H1 (cell line): ENCODE measurements at regions not wholly inside any gene's neighbourhood (a gene's known extent, or its start where the extent isn't known, plus 50 kb on each side); places are given as distances from the start of the nearest gene placed in this dataset.

ENCODE experiments used
- BCL11A ChIP-seq, 2 experiments: IDR thresholded peaks; one replicate each; pipeline ENCODE4 v1.6.1; 2011; ENCODE audit warnings: low read depth in 2 of 2, low read length in 2 of 2, mild to moderate bottlenecking in 2 of 2
- CHD7 ChIP-seq: fragments of 300-600 bp; sonication (generic); IDR thresholded peaks from 2 replicates; pipeline ENCODE4 v1.7.1; 2012; ENCODE audit warnings: low read length, moderate library complexity, mild to moderate bottlenecking, inconsistent platforms; ENCODE audit not compliant: insufficient replicate concordance
- CTBP2 ChIP-seq: IDR thresholded peaks from 2 replicates; pipeline ENCODE4 v1.7.0; 2011; ENCODE audit warnings: borderline replicate concordance, mild to moderate bottlenecking, moderate library complexity, mixed read lengths, low read length; ENCODE audit not compliant: insufficient read depth, insufficient read length
- EP300 ChIP-seq, 2 experiments: IDR thresholded peaks; 1 replicate in 1 of 2; 2 replicates in 1 of 2; pipeline ENCODE4 v1.6.1; 2011 to 2012; ENCODE audit warnings: low read depth in 2 of 2, low read length in 2 of 2, mild to moderate bottlenecking in 2 of 2, borderline replicate concordance in 1 of 2, inconsistent platforms in 1 of 2, moderate library complexity in 1 of 2
- SIN3A ChIP-seq, 2 experiments: IDR thresholded peaks in 1 of 2; conservative IDR thresholded peaks in 1 of 2; 2 replicates each; pipeline ENCODE4 v1.6.1; 2011 to 2012; ENCODE audit warnings: low read length in 2 of 2, improper control_type of control experiment in 1 of 2, low read depth in 1 of 2, mild to moderate bottlenecking in 1 of 2
- SUZ12 ChIP-seq: fragments of 200-600 bp; sonication (generic); IDR thresholded peaks from 2 replicates; pipeline ENCODE4 v1.6.1; 2012; ENCODE audit warnings: mild to moderate bottlenecking, inconsistent platforms, low read length, moderate library complexity, mixed read lengths

- TF ChIP-seq CHD7 (no peak), SUZ12 (no peak), CTBP2 (no peak), EP300 (IDR thresholded peaks at IDR 0.05; ENCODE audit: borderline replicate concordance in 1 of 2, low read depth in 2 of 2, low read length in 2 of 2) (no peak), SIN3A (conservative IDR thresholded peaks at IDR 0.05 in 1 of 2, IDR thresholded peaks at IDR 0.05 in 1 of 2; ENCODE audit: low read depth in 1 of 2, low read length in 2 of 2) (no peak), BCL11A (IDR thresholded peaks at IDR 0.05; ENCODE audit: low read depth in 2 of 2, low read length in 2 of 2) (no peak)
These were observed 61.0 kb upstream of the MKI67 start (continued) for GRCh38 chr10:128186959-128187787.
